ENCODE measurements at regions not wholly inside any gene's neighbourhood (a gene's known extent, or its start where the extent isn't known, plus 50 kb on each side); places are given as distances from the start of the nearest gene placed in this dataset.
"Not testable (repeated sequence)": the region's sequence is repeated elsewhere in the genome, so short reads cannot be mapped to it uniquely, and the experiment has no call there.

DNA sequence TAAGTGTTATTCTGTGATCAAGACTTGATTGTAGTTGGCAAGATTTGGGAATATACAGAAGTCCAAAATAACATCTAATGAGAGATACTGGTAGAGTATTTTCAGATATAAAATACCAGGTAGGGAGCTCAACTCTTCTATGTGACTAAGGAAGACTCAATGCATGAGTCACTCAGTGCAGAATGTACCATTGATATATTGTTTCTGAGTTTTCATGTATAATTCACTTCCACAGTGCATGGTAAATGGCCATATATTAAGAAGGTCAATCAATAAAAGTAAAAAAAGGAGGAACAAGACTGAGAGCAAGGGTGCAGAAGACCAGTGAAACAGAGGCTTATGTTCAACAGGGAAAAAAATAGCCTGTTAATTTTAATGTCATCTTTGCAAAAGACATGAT, 1387.9 kb downstream of the CDH8 start (continued):
- no peak for TF ChIP-seq JUNB (IDR thresholded peaks at IDR 0.05; ENCODE audit: unreplicated experiment)
- TF ChIP-seq EZH2phosphoT487 (IDR thresholded peaks at IDR 0.05; ENCODE audit: unreplicated experiment), result no peak
- TF ChIP-seq POLR2AphosphoS5 (IDR thresholded peaks at IDR 0.05; ENCODE audit: low read depth), result no peak
- TF ChIP-seq ZNF331 (CRISPR knock-in tag; IDR thresholded peaks at IDR 0.05; ENCODE audit: low read depth), result no peak
- TF ChIP-seq, protein P1, sequence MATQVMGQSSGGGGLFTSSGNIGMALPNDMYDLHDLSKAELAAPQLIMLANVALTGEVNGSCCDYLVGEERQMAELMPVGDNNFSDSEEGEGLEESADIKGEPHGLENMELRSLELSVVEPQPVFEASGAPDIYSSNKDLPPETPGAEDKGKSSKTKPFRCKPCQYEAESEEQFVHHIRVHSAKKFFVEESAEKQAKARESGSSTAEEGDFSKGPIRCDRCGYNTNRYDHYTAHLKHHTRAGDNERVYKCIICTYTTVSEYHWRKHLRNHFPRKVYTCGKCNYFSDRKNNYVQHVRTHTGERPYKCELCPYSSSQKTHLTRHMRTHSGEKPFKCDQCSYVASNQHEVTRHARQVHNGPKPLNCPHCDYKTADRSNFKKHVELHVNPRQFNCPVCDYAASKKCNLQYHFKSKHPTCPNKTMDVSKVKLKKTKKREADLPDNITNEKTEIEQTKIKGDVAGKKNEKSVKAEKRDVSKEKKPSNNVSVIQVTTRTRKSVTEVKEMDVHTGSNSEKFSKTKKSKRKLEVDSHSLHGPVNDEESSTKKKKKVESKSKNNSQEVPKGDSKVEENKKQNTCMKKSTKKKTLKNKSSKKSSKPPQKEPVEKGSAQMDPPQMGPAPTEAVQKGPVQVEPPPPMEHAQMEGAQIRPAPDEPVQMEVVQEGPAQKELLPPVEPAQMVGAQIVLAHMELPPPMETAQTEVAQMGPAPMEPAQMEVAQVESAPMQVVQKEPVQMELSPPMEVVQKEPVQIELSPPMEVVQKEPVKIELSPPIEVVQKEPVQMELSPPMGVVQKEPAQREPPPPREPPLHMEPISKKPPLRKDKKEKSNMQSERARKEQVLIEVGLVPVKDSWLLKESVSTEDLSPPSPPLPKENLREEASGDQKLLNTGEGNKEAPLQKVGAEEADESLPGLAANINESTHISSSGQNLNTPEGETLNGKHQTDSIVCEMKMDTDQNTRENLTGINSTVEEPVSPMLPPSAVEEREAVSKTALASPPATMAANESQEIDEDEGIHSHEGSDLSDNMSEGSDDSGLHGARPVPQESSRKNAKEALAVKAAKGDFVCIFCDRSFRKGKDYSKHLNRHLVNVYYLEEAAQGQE (IDR thresholded peaks at IDR 0.05; ENCODE audit: unreplicated experiment), result no peak
- TF ChIP-seq, protein P2, sequence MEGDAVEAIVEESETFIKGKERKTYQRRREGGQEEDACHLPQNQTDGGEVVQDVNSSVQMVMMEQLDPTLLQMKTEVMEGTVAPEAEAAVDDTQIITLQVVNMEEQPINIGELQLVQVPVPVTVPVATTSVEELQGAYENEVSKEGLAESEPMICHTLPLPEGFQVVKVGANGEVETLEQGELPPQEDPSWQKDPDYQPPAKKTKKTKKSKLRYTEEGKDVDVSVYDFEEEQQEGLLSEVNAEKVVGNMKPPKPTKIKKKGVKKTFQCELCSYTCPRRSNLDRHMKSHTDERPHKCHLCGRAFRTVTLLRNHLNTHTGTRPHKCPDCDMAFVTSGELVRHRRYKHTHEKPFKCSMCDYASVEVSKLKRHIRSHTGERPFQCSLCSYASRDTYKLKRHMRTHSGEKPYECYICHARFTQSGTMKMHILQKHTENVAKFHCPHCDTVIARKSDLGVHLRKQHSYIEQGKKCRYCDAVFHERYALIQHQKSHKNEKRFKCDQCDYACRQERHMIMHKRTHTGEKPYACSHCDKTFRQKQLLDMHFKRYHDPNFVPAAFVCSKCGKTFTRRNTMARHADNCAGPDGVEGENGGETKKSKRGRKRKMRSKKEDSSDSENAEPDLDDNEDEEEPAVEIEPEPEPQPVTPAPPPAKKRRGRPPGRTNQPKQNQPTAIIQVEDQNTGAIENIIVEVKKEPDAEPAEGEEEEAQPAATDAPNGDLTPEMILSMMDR (conservative IDR thresholded peaks at IDR 0.05; ENCODE audit: low read depth in 2 of 2), result no peak
- TF ChIP-seq, protein P3, sequence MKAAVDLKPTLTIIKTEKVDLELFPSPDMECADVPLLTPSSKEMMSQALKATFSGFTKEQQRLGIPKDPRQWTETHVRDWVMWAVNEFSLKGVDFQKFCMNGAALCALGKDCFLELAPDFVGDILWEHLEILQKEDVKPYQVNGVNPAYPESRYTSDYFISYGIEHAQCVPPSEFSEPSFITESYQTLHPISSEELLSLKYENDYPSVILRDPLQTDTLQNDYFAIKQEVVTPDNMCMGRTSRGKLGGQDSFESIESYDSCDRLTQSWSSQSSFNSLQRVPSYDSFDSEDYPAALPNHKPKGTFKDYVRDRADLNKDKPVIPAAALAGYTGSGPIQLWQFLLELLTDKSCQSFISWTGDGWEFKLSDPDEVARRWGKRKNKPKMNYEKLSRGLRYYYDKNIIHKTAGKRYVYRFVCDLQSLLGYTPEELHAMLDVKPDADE (IDR thresholded peaks at IDR 0.05), result no peak

DNA sequence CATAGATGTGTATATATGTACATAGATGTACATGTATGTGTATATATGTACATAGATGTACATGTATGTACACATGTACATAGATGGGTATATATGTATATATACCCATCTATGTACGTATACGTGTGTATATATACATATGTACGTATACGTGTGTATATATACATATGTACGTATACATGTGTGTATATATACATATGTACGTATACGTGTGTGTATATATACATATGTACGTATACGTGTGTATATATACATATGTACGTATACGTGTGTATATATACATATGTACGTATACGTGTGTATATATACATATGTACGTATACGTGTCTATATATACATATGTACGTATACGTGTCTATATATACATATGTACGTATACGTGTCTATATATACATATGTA, 1388.8 kb downstream of the CDH8 start:
- H3K27me3 Mint-ChIP-seq (ENCODE audit: insufficient read depth, low read depth, poor library complexity); ATAC-seq; H3K9me2 ChIP-seq (ENCODE audit: insufficient read depth); H3K9me3 Mint-ChIP-seq; H3K36me3 ChIP-seq (ENCODE audit: insufficient read depth); H3K79me2 ChIP-seq (replicated peaks; ENCODE audit: insufficient read depth); H3F3A ChIP-seq (replicated peaks; ENCODE audit: low read depth); H3K36me3 Mint-ChIP-seq (ENCODE audit: low read depth); H3K4me3 Mint-ChIP-seq; H3K27ac Mint-ChIP-seq; H3K4me3 ChIP-seq; H3K27ac ChIP-seq (ENCODE audit: low read depth); H3K4me2 ChIP-seq; DNase-seq (ENCODE audit: low spot score); H4K20me1 ChIP-seq (replicated peaks; ENCODE audit: insufficient read depth); H2AFZ ChIP-seq; H3K27me3 ChIP-seq (ENCODE audit: insufficient read depth): not testable (repeated sequence)
- peaks cover 14% of the 10 kb centered on the region; the same call in 1 of the 2 replicates for H3K4me1 ChIP-seq (ENCODE audit: insufficient read depth)
- H3K4me1 Mint-ChIP-seq, result peaks cover 10% of the 10 kb centered on the region

DNA sequence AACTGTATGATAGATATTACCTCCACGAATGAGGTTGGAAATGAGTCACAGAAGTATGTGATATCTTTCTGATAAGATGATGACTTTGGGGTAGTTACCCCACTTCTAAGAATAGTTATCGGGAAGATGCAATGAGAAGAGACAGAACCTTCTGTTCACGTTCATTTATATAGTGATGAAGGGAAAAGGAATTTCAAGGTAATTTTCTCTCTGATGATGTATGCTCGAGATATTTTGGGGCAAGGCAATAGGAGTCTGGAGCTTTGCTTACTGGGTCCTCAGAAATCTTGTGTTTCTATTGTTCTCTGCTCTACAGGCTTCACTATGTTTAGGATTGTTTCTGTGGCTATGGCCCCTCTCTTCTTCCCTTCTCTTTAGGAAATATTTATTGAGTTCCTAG, 1389.6 kb downstream of the CDH8 start:
- Histone ChIP-seq H3K9me2 (ENCODE audit: insufficient read depth) (0 out of 2 replicates have a peak, but pooled peaks cover 8% of the 10 kb centered on the region), H3F3A (replicated peaks; ENCODE audit: low read depth) (no peaks in the 10 kb centered on the region), H3K4me2 (no peak overlapping the region), H3K27me3 (ENCODE audit: insufficient read depth) (no peaks in the 10 kb centered on the region), H3K36me3 (ENCODE audit: insufficient read depth) (no peaks in the 10 kb centered on the region), H4K20me1 (replicated peaks; ENCODE audit: insufficient read depth) (no peaks in the 10 kb centered on the region), H3K79me2 (replicated peaks; ENCODE audit: insufficient read depth) (no peaks in the 10 kb centered on the region), H2AFZ (no peak overlapping the region), H3K27ac (ENCODE audit: low read depth) (no peak overlapping the region), H3K4me1 (ENCODE audit: insufficient read depth) (peaks cover 14% of the 10 kb centered on the region; the same call in 1 of the 2 replicates), H3K4me3 (no peak overlapping the region)
- H3K27me3 Mint-ChIP-seq (ENCODE audit: insufficient read depth, low read depth, poor library complexity), result no peaks in the 10 kb centered on the region
- H3K4me3 Mint-ChIP-seq, result no peak overlapping the region
- no peaks in the 10 kb centered on the region for H3K36me3 Mint-ChIP-seq (ENCODE audit: low read depth)
- no peak for TF ChIP-seq NANOG (IDR thresholded peaks at IDR 0.05; ENCODE audit: borderline replicate concordance)
- TF ChIP-seq EZH2phosphoT487 (IDR thresholded peaks at IDR 0.05; ENCODE audit: unreplicated experiment), result no peak
- TF ChIP-seq STAT1 (IDR thresholded peaks at IDR 0.05; ENCODE audit: unreplicated experiment), result no peak
- no peak for DNase-seq (ENCODE audit: low spot score)
- ATAC-seq, result no peak
- H3K27ac Mint-ChIP-seq, result no peak overlapping the region
- no peaks in the 10 kb centered on the region; the same call in 2 of the 3 replicates for H3K9me3 Mint-ChIP-seq
- H3K4me1 Mint-ChIP-seq, result peaks cover 10% of the 10 kb centered on the region
